ENCODE measurements at regions not wholly inside any gene's neighbourhood (a gene's known extent, or its start where the extent isn't known, plus 50 kb on each side); places are given as distances from the start of the nearest gene placed in this dataset.

GRCh38 chr2:120953843-120954584, 218.3 kb downstream of the GLI2 start:
- DNase-seq (ENCODE audit: low read depth), result no peak

- DNase-seq (ENCODE audit: low read depth), result no peak
Observed at GRCh38 chr2:120954939-120955338, 219.3 kb downstream of the GLI2 start.

GRCh38 chr2:120955427-120955826, 219.8 kb downstream of the GLI2 start:
- DNase-seq (ENCODE audit: low read depth), result no peak

- no peak for DNase-seq (ENCODE audit: low read depth)
Observed at GRCh38 chr2:120956486-120957156, 221.0 kb downstream of the GLI2 start.

GRCh38 chr2:120957905-120958304, 222.2 kb downstream of the GLI2 start:
- DNase-seq (ENCODE audit: low read depth), result no peak

- DNase-seq (ENCODE audit: low read depth), result no peak
Observed at GRCh38 chr2:120958623-120959366, 223.1 kb downstream of the GLI2 start.

GRCh38 chr2:120959426-120959825, 223.8 kb downstream of the GLI2 start:
- DNase-seq (ENCODE audit: low read depth), result no peak

GRCh38 chr2:120960770-120961366, 225.2 kb downstream of the GLI2 start:
- DNase-seq (ENCODE audit: low read depth), result no peak

GRCh38 chr2:120961396-120961795, 225.7 kb downstream of the GLI2 start:
- DNase-seq (ENCODE audit: low read depth), result no peak

GRCh38 chr2:120963997-120964705, 228.5 kb downstream of the GLI2 start:
- no peak for DNase-seq (ENCODE audit: low read depth)

- DNase-seq (ENCODE audit: low read depth), result no peak
Observed at GRCh38 chr2:120964819-120965218, 229.2 kb downstream of the GLI2 start.

- no peak for DNase-seq (ENCODE audit: low read depth)
Observed at GRCh38 chr2:120966510-120967254, 231.0 kb downstream of the GLI2 start.

- no peak for DNase-seq (ENCODE audit: low read depth)
Observed at GRCh38 chr2:120968307-120969015, 232.8 kb downstream of the GLI2 start.

GRCh38 chr2:120969613-120970355, 234.1 kb downstream of the GLI2 start:
- no peak for DNase-seq (ENCODE audit: low read depth)

GRCh38 chr2:120971866-120972265, 236.2 kb downstream of the GLI2 start:
- no peak for DNase-seq (ENCODE audit: low read depth)

- DNase-seq (ENCODE audit: low read depth), result no peak
Observed at GRCh38 chr2:120972286-120972685, 236.6 kb downstream of the GLI2 start.

- no peak for DNase-seq (ENCODE audit: low read depth)
Observed at GRCh38 chr2:120973196-120973595, 237.5 kb downstream of the GLI2 start.

- DNase-seq (ENCODE audit: low read depth), result no peak
Observed at GRCh38 chr2:120974950-120975349, 239.3 kb downstream of the GLI2 start.

GRCh38 chr2:120976501-120977307, 241.0 kb downstream of the GLI2 start:
- DNase-seq (ENCODE audit: low read depth), result no peak
